DND-41 (cell line): ENCODE measurements at regions not wholly inside any gene's neighbourhood (a gene's known extent, or its start where the extent isn't known, plus 50 kb on each side); places are given as distances from the start of the nearest gene placed in this dataset.

ENCODE experiments used
- ATAC-seq: fragments of 200-7000 bp; cut with Tn5 transposase; 3 replicates; pipeline ENCODE4 v1.9.1; 2021; ENCODE audit warnings: low read depth; ENCODE audit not compliant: insufficient read depth
- DNase-seq: peaks from one replicate; pipeline ENCODE4 v3.0.0-alpha.2; 2020
- H2AFZ ChIP-seq: 2 replicates; pipeline ENCODE4 v1.6.0; 2012; ENCODE audit warnings: low read depth, low read length
- H3K27ac ChIP-seq: 2 replicates; pipeline ENCODE4 v1.5.1; 2012; ENCODE audit warnings: low read length, inconsistent platforms
- H3K27me3 ChIP-seq: fragments of 200-600 bp; sonication (generic); 2 replicates; pipeline ENCODE4 v1.6.0; 2012; ENCODE audit warnings: low read length, mild to moderate bottlenecking, inconsistent platforms; ENCODE audit not compliant: insufficient read depth, poor library complexity
- H3K36me3 ChIP-seq: 2 replicates; pipeline ENCODE4 v1.5.1; 2012; ENCODE audit warnings: low read length, inconsistent platforms; ENCODE audit not compliant: insufficient read depth
- H3K4me1 ChIP-seq: 2 replicates; pipeline ENCODE4 v1.5.1; 2012; ENCODE audit warnings: mild to moderate bottlenecking, low read length; ENCODE audit not compliant: insufficient read depth
- H3K4me2 ChIP-seq: 2 replicates; pipeline ENCODE4 v1.6.0; 2012; ENCODE audit warnings: mild to moderate bottlenecking, moderate library complexity, low read length, inconsistent platforms; ENCODE audit not compliant: insufficient read depth
- H3K4me3 ChIP-seq, 2 experiments: fragments of 200-600 bp in 1 of 2; shearing (Covaris generic) in 1 of 2; 2 replicates each; pipeline ENCODE4 v1.5.1; 2012 to 2016; ENCODE audit warnings: inconsistent platforms in 2 of 2, low read length in 2 of 2, mild to moderate bottlenecking in 2 of 2, low read depth in 1 of 2, moderate library complexity in 1 of 2
- H3K79me2 ChIP-seq: 2 replicates; pipeline ENCODE4 v1.6.0; 2012; ENCODE audit warnings: low read length, inconsistent platforms; ENCODE audit not compliant: insufficient read depth
- H3K9ac ChIP-seq: 2 replicates; pipeline ENCODE4 v1.6.0; 2012; ENCODE audit warnings: low read depth, mild to moderate bottlenecking, inconsistent platforms, low read length, moderate library complexity
- H3K9me3 ChIP-seq: 2 replicates; pipeline ENCODE4 v1.5.1; 2012; ENCODE audit warnings: low read length, moderate library complexity, mild to moderate bottlenecking, inconsistent platforms; ENCODE audit not compliant: insufficient read depth, severe bottlenecking
- H4K20me1 ChIP-seq: 2 replicates; pipeline ENCODE4 v1.6.0; 2012; ENCODE audit warnings: low read length; ENCODE audit not compliant: insufficient read depth
- EZH2 ChIP-seq: IDR thresholded peaks from 3 replicates; pipeline ENCODE4 v1.6.1; 2012; ENCODE audit warnings: borderline replicate concordance, low read depth, mild to moderate bottlenecking, moderate library complexity, low read length, inconsistent platforms; ENCODE audit not compliant: severe bottlenecking
- TF ChIP-seq, protein P1 (sequence below): IDR thresholded peaks from 2 replicates; pipeline ENCODE4 v1.5.1; 2012; ENCODE audit warnings: borderline replicate concordance, low read length, moderate library complexity, mild to moderate bottlenecking; ENCODE audit not compliant: poor library complexity, severe bottlenecking; ENCODE audit errors: extremely low read depth

GRCh38 chr2:235165631-235166030 is 213.8 kb downstream of the SH3BP4 start:
- Histone ChIP-seq H3K36me3 (no peaks in the 10 kb centered on the region), H3K9me3 (no peaks in the 10 kb centered on the region), H3K4me1 (no peaks in the 10 kb centered on the region), H3K4me3 (no peak overlapping the region), H3K79me2 (no peaks in the 10 kb centered on the region), H4K20me1 (no peaks in the 10 kb centered on the region), H3K9ac (no peak overlapping the region), H2AFZ (no peak overlapping the region), H3K27ac (no peak overlapping the region), H3K27me3 (peaks cover 7% of the 10 kb centered on the region), H3K4me2 (no peak overlapping the region)
- DNase-seq (no peak), ATAC-seq (no peak)
- TF ChIP-seq, protein P1, sequence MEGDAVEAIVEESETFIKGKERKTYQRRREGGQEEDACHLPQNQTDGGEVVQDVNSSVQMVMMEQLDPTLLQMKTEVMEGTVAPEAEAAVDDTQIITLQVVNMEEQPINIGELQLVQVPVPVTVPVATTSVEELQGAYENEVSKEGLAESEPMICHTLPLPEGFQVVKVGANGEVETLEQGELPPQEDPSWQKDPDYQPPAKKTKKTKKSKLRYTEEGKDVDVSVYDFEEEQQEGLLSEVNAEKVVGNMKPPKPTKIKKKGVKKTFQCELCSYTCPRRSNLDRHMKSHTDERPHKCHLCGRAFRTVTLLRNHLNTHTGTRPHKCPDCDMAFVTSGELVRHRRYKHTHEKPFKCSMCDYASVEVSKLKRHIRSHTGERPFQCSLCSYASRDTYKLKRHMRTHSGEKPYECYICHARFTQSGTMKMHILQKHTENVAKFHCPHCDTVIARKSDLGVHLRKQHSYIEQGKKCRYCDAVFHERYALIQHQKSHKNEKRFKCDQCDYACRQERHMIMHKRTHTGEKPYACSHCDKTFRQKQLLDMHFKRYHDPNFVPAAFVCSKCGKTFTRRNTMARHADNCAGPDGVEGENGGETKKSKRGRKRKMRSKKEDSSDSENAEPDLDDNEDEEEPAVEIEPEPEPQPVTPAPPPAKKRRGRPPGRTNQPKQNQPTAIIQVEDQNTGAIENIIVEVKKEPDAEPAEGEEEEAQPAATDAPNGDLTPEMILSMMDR, result no peak
- no peak for TF ChIP-seq EZH2

GRCh38 chr2:235168174-235168979 is 216.6 kb downstream of the SH3BP4 start:
- TF ChIP-seq EZH2, result no peak
- TF ChIP-seq, protein P1, result no peak
- Histone ChIP-seq H4K20me1 (no peaks in the 10 kb centered on the region), H3K9me3 (no peaks in the 10 kb centered on the region), H3K27me3 (no peaks in the 10 kb centered on the region), H3K79me2 (no peaks in the 10 kb centered on the region), H3K36me3 (no peaks in the 10 kb centered on the region), H3K4me3 (no peak overlapping the region), H3K9ac (no peak overlapping the region), H3K4me2 (no peak overlapping the region), H2AFZ (no peak overlapping the region), H3K4me1 (no peaks in the 10 kb centered on the region), H3K27ac (no peak overlapping the region)
- DNase-seq (no peak), ATAC-seq (no peak)

- no peaks in the 10 kb centered on the region for H3K9me3 ChIP-seq
- H3K4me1 ChIP-seq, result no peaks in the 10 kb centered on the region
- no peak overlapping the region for H2AFZ ChIP-seq
- no peaks in the 10 kb centered on the region for H3K36me3 ChIP-seq
- H3K79me2 ChIP-seq, result no peaks in the 10 kb centered on the region
- no peak overlapping the region for H3K27ac ChIP-seq
- H3K9ac ChIP-seq, result no peak overlapping the region
- no peak overlapping the region for H3K4me2 ChIP-seq
- ATAC-seq (no peak), DNase-seq (no peak)
- no peaks in the 10 kb centered on the region for H3K27me3 ChIP-seq
- H3K4me3 ChIP-seq, result no peak overlapping the region
- TF ChIP-seq EZH2, result no peak
- TF ChIP-seq, protein P1, result no peak
- H4K20me1 ChIP-seq, result no peaks in the 10 kb centered on the region
Observed at GRCh38 chr2:235170016-235170415, 218.2 kb downstream of the SH3BP4 start.
